HG03097 (cell line): ENCODE measurements at regions not wholly inside any gene's neighbourhood (a gene's known extent, or its start where the extent isn't known, plus 50 kb on each side); places are given as distances from the start of the nearest gene placed in this dataset.
"Not testable (repeated sequence)": the region's sequence is repeated elsewhere in the genome, so short reads cannot be mapped to it uniquely, and the experiment has no call there.

Experiments
- ATAC-seq: cut with Tn5 transposase; IDR thresholded peaks from one replicate; pipeline ENCODE4 v1.9.1; 2021; ENCODE audit not compliant: unreplicated experiment, low FRiP score

GRCh38 chr22:33971561-33971961 lies 51.3 kb upstream of the LARGE1 start:
- no peak for ATAC-seq

- no peak for ATAC-seq
Measured at GRCh38 chr22:33975841-33976240, 55.6 kb upstream of the LARGE1 start.

- no peak for ATAC-seq
Measured at GRCh38 chr22:33983558-33983957, 63.3 kb upstream of the LARGE1 start.

GRCh38 chr22:33984211-33984610 lies 63.9 kb upstream of the LARGE1 start:
- no peak for ATAC-seq

- ATAC-seq, result no peak
Measured at GRCh38 chr22:33984656-33985285, 64.5 kb upstream of the LARGE1 start.

- no peak for ATAC-seq
Measured at GRCh38 chr22:33985506-33985905, 65.2 kb upstream of the LARGE1 start.

GRCh38 chr22:33986167-33986771 lies 66.0 kb upstream of the LARGE1 start:
- no peak for ATAC-seq

GRCh38 chr22:33986954-33987353 lies 66.7 kb upstream of the LARGE1 start:
- no peak for ATAC-seq

GRCh38 chr22:33989263-33989662 lies 69.0 kb upstream of the LARGE1 start:
- not testable (repeated sequence) for ATAC-seq

- no peak for ATAC-seq
Measured at GRCh38 chr22:33991620-33992019, 71.3 kb upstream of the LARGE1 start.

GRCh38 chr22:33996824-33997223 lies 76.5 kb upstream of the LARGE1 start:
- no peak for ATAC-seq

GRCh38 chr22:34000879-34001526 lies 80.7 kb upstream of the LARGE1 start:
- ATAC-seq, result no peak

- no peak for ATAC-seq
Measured at GRCh38 chr22:34001701-34002466, 81.6 kb upstream of the LARGE1 start.

- no peak for ATAC-seq
Measured at GRCh38 chr22:34004058-34004457, 83.8 kb upstream of the LARGE1 start.

- ATAC-seq, result no peak
Measured at GRCh38 chr22:34010259-34010658, 90.0 kb upstream of the LARGE1 start.

- ATAC-seq, result no peak
Measured at GRCh38 chr22:34015642-34016041, 95.4 kb upstream of the LARGE1 start.

- no peak for ATAC-seq
Measured at GRCh38 chr22:34017205-34017604, 96.9 kb upstream of the LARGE1 start.

GRCh38 chr22:34019190-34019845 lies 99.0 kb upstream of the LARGE1 start:
- ATAC-seq, result no peak

GRCh38 chr22:34035209-34035608 lies 114.9 kb upstream of the LARGE1 start:
- no peak for ATAC-seq

GRCh38 chr22:34036931-34037330 lies 116.7 kb upstream of the LARGE1 start:
- ATAC-seq, result no peak
